Neural progenitor cell (in vitro differentiated cells): ENCODE measurements at regions not wholly inside any gene's neighbourhood (a gene's known extent, or its start where the extent isn't known, plus 50 kb on each side); places are given as distances from the start of the nearest gene placed in this dataset. TPM values are rescaled to one million over a fixed set of nuclear protein-coding genes. Genes with fewer than 3 reads are reported as not detected.

Experiments
- DNase-seq: peaks from one replicate; pipeline ENCODE4 v3.0.0-alpha.2; 2016; ENCODE audit warnings: low spot score
- H2AFZ ChIP-seq: fragments of 200-600 bp; sonication (generic); replicated peaks from 2 replicates; pipeline ENCODE4 v1.6.1; 2016; ENCODE audit warnings: antibody characterized with exemption
- H3F3A ChIP-seq: fragments of 200-600 bp; sonication (generic); 2 replicates; pipeline ENCODE4 v1.6.1; 2016; ENCODE audit warnings: antibody characterized with exemption, low read depth
- H3K27ac ChIP-seq: fragments of 200-600 bp; sonication (generic); 2 replicates; pipeline ENCODE4 v1.5.1; 2016; ENCODE audit warnings: mild to moderate bottlenecking
- H3K27me3 ChIP-seq: fragments of 200-600 bp; sonication (generic); 2 replicates; pipeline ENCODE4 v1.6.1; 2016; ENCODE audit warnings: mild to moderate bottlenecking, moderate library complexity
- H3K36me3 ChIP-seq: fragments of 200-600 bp; sonication (generic); 2 replicates; pipeline ENCODE4 v1.5.1; 2016
- H3K4me1 ChIP-seq: fragments of 200-600 bp; sonication (generic); 2 replicates; pipeline ENCODE4 v1.6.1; 2016; ENCODE audit warnings: mixed run types
- H3K4me2 ChIP-seq: fragments of 200-600 bp; sonication (generic); 2 replicates; pipeline ENCODE4 v1.6.1; 2016
- H3K4me3 ChIP-seq: fragments of 200-600 bp; sonication (generic); 2 replicates; pipeline ENCODE4 v1.5.1; 2016
- H3K79me2 ChIP-seq: fragments of 200-600 bp; sonication (generic); 2 replicates; pipeline ENCODE4 v1.6.1; 2016; ENCODE audit warnings: low read depth
- H3K9ac ChIP-seq: fragments of 200-600 bp; sonication (generic); 2 replicates; pipeline ENCODE4 v1.6.1; 2016
- H3K9me3 ChIP-seq: fragments of 200-600 bp; sonication (generic); 2 replicates; pipeline ENCODE4 v1.5.1; 2016; ENCODE audit warnings: low read depth
- H4K20me1 ChIP-seq: fragments of 200-600 bp; sonication (generic); 2 replicates; pipeline ENCODE4 v1.6.1; 2016; ENCODE audit warnings: low read depth
- H3K27ac Mint-ChIP-seq: 3 replicates; pipeline ENCODE4 v1.8.0; 2021; ENCODE audit warnings: mixed read lengths
- H3K27me3 Mint-ChIP-seq: 2 replicates; pipeline ENCODE4 v1.8.0; 2022; ENCODE audit warnings: low read depth, mild to moderate bottlenecking, inconsistent platforms, moderate library complexity, mixed read lengths; ENCODE audit not compliant: insufficient read depth
- H3K36me3 Mint-ChIP-seq: 3 replicates; pipeline ENCODE4 v1.8.0; 2021; ENCODE audit warnings: mixed read lengths
- H3K4me1 Mint-ChIP-seq: 3 replicates; pipeline ENCODE4 v1.8.0; 2021; ENCODE audit warnings: mixed read lengths
- H3K4me3 Mint-ChIP-seq: 3 replicates; pipeline ENCODE4 v1.8.0; 2021; ENCODE audit warnings: mild to moderate bottlenecking, moderate library complexity, mixed read lengths
- H3K9me3 Mint-ChIP-seq: 3 replicates; pipeline ENCODE4 v1.8.0; 2020; ENCODE audit warnings: mixed read lengths
- EZH2 ChIP-seq: fragments of 200-600 bp; sonication (generic); IDR thresholded peaks from 2 replicates; pipeline ENCODE4 v1.6.1; 2017; ENCODE audit warnings: antibody characterized with exemption, mild to moderate bottlenecking, moderate library complexity
- EZH2phosphoT487 ChIP-seq: fragments of 200-600 bp; sonication (generic); IDR thresholded peaks from 2 replicates; pipeline ENCODE4 v1.6.1; 2017; ENCODE audit warnings: antibody characterized with exemption
- microRNA counts: library from miRNA; unstranded; fragments of <30 nt; microRNA quantifications from one replicate; lab custom pipeline; 2016
- microRNA-seq: library from miRNA; unstranded; fragments of <30 nt; microRNA quantifications from one replicate; pipeline ENCODE4, GENCODE V29; 2016
- small RNA-seq: library from RNA; depleted of rRNA; stranded (forward); fragments of <200 nt; gene quantifications from one replicate; pipeline ENCODE3, GENCODE V24; 2015
- TF ChIP-seq, protein P1 (sequence below): fragments of 200-600 bp; sonication (generic); IDR thresholded peaks from 2 replicates; pipeline ENCODE4 v1.5.1; 2017; ENCODE audit warnings: antibody characterized with exemption, mild to moderate bottlenecking

DNA sequence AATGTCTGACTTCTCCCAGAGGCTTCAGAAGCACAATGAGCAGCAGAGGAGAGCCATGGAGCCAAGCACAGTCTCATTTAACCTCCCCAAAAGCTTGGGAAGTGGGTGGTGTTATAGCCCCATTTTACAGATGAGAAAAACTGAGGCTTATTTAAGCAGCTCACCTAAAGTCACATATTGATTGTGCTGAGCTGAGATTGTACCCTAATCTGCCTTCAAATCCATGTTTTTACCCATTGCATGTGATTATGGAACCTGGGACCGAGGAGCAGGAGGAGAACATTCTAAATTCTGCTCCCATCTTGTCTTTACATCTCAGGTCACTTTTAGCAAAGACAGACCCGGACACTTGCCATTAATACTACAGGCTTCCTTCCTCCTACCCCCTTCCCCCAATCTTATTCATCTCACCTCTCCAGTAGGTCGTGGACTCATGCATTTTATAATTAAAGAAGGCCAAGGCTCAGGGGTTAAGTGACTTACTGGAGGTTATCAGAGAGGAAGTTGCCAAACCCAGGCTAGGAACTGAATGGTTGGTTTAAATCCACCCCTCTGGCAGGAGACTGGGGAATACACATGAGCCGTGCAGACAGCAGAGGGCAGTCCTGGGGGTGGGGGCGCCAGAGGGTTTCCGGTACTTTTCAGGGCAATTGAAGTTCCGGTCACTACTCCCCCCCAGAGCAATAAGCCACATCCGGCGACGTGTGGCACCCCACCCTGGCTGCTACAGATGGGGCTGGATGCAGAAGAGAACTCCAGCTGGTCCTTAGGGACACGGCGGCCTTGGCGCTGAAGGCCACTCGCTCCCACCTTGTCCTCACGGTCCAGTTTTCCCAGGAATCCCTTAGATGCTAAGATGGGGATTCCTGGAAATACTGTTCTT is 51.0 kb upstream of the IL17B start:
- no peak for DNase-seq
- no peaks in the 10 kb centered on the region for H3F3A ChIP-seq
- Mint-ChIP-seq H3K27ac (no peak overlapping the region), H3K4me1 (peaks cover 9% of the 10 kb centered on the region), H3K4me3 (no peak overlapping the region), H3K36me3 (no peaks in the 10 kb centered on the region), H3K27me3 (peaks cover 20% of the 10 kb centered on the region), H3K9me3 (no peaks in the 10 kb centered on the region)
- no peak overlapping the region for H3K4me2 ChIP-seq
- no peaks in the 10 kb centered on the region for H4K20me1 ChIP-seq
- no peaks in the 10 kb centered on the region for H3K79me2 ChIP-seq
- TF ChIP-seq EZH2phosphoT487 (no peak), EZH2 (no peak)
- TF ChIP-seq, protein P1, sequence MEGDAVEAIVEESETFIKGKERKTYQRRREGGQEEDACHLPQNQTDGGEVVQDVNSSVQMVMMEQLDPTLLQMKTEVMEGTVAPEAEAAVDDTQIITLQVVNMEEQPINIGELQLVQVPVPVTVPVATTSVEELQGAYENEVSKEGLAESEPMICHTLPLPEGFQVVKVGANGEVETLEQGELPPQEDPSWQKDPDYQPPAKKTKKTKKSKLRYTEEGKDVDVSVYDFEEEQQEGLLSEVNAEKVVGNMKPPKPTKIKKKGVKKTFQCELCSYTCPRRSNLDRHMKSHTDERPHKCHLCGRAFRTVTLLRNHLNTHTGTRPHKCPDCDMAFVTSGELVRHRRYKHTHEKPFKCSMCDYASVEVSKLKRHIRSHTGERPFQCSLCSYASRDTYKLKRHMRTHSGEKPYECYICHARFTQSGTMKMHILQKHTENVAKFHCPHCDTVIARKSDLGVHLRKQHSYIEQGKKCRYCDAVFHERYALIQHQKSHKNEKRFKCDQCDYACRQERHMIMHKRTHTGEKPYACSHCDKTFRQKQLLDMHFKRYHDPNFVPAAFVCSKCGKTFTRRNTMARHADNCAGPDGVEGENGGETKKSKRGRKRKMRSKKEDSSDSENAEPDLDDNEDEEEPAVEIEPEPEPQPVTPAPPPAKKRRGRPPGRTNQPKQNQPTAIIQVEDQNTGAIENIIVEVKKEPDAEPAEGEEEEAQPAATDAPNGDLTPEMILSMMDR: peak; percentile 27
- H3K9me3 ChIP-seq: no peaks in the 10 kb centered on the region
- no peaks in the 10 kb centered on the region for H3K27me3 ChIP-seq
- no peaks in the 10 kb centered on the region for H3K4me1 ChIP-seq
- no peak overlapping the region for H3K9ac ChIP-seq
- H2AFZ ChIP-seq: peak overlapping the region; percentile 14
- no peak overlapping the region for H3K4me3 ChIP-seq
- H3K27ac ChIP-seq: no peak overlapping the region
- no peaks in the 10 kb centered on the region for H3K36me3 ChIP-seq

MicroRNAs encoded in the stretch of these regions (microRNA counts, 767-probe panel; counts per million panel counts)
- 460 counts per million, percentile 90 among the panel's probes with 10 or more counts for microRNA hsa-miR-145-5p (lab: Ali Mortazavi, UCI)

Small RNA genes in the stretch of these regions (microRNA-seq; reads per million reads assigned to microRNA genes)
- 2.4 reads per million, percentile 9 among the genes with 10 or more reads in this experiment for gene MIR145

Small RNA genes in the stretch of these regions (small RNA-seq; reads per million reads assigned to genes)
- not detected for gene MIR145
